Activated T-cell treated with anti-CD3 and anti-CD28 coated beads for 24 hours (primary cell): ENCODE measurements at regions not wholly inside any gene's neighbourhood (a gene's known extent, or its start where the extent isn't known, plus 50 kb on each side); places are given as distances from the start of the nearest gene placed in this dataset.
"Not testable (repeated sequence)": the region's sequence is repeated elsewhere in the genome, so short reads cannot be mapped to it uniquely, and the experiment has no call there.

Source experiments
- DNase-seq: peaks from one replicate; pipeline ENCODE4 v3.0.0-alpha.2; 2020; ENCODE audit warnings: low read depth

DNA sequence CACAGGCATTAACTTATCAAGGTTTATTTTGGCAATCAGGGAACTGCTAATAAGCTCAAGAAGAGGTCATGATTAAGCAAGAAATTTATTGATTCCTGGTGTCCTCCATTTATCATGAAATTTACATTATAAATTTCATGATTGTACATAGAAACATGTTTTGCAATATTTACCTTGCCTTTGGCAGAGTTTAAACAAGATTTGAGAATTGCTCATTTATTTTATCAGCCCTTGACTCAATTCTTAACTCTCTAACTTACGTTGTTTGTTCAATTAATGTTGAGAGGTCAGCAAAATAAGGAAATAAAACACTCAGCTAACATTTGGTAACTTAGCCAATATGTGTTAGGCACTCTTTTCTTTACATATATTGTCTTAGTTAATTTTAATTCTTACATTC, 286.6 kb downstream of the SLC7A11 start:
- no peak for DNase-seq

GRCh38 chr4:137952116-137952515, 290.0 kb downstream of the SLC7A11 start:
- DNase-seq: no peak

- DNase-seq: no peak
Observed at GRCh38 chr4:137950286-137950685, 291.9 kb downstream of the SLC7A11 start.

DNA sequence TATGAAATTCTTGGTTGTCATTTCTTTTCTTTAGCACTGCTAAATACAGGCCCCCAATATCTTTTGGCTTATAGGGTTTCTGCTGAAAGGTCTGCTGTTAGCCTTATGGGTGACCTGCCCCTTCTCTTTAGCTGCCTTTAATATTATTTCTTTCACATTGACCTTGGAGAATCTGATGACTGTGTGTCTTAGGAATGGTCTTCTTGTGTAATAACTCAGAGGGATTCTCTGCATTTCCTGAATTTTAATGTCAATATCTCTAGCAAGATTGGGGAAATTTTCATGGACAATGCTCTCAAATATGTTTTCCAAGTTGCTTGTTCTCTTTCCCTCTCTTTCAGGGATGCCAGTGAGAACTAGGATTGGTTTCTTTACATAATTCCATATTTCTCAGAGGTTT, 292.4 kb downstream of the SLC7A11 start:
- DNase-seq: no peak

- DNase-seq: no peak
Observed at GRCh38 chr4:137946453-137947174, 295.5 kb downstream of the SLC7A11 start.

GRCh38 chr4:137942815-137943214, 299.3 kb downstream of the SLC7A11 start:
- not testable (repeated sequence) for DNase-seq

DNA sequence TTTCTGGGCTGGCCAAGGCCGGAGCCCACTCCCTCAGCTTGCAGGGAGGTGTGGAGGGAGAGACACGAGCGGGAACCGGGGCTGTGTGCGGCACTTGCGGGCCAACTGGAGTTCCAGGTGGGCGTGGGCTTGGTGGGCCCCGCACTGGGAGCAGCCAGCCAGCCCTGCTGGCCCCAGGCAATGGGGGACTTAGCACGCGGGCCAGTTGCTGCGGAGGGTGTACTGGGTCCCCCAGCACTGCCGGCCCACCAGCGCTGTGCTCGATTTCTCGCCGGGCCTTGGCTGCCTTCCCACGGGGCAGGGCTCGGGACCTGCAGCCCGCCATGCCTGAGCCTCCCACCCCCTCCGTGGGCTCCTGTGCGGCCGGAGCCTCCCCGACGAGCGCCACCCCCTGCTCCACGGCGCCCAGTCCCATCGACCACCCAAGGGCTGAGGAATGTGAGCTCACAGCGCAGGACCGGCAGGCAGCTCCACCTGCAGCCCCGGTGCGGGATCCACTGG, 300.1 kb downstream of the SLC7A11 start:
- DNase-seq: not testable (repeated sequence)

- no peak for DNase-seq
Observed at GRCh38 chr4:137934911-137935310, 307.2 kb downstream of the SLC7A11 start.

GRCh38 chr4:137934046-137934445, 308.1 kb downstream of the SLC7A11 start:
- no peak for DNase-seq

DNA sequence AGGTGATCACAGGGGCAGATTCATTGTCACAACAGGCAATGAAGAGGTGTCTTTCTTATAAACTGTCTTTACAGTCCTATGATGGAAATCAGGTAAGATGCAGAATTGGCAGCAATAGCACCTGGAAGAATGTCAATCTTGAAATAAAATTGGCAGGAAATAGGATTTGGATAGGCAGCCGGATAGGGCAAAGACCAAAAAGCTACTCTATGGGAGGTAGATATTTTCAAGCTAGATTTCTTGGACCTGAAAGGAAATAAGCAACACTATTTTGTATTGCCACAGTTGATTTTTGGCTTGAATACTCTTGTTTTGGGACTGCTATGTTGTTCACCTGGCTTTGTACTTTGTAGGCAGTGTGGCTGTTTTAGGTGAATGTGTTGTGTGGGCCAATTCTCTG, 314.2 kb downstream of the SLC7A11 start:
- DNase-seq: no peak

- DNase-seq: no peak
Observed at GRCh38 chr4:137923494-137923893, 318.7 kb downstream of the SLC7A11 start.

DNA sequence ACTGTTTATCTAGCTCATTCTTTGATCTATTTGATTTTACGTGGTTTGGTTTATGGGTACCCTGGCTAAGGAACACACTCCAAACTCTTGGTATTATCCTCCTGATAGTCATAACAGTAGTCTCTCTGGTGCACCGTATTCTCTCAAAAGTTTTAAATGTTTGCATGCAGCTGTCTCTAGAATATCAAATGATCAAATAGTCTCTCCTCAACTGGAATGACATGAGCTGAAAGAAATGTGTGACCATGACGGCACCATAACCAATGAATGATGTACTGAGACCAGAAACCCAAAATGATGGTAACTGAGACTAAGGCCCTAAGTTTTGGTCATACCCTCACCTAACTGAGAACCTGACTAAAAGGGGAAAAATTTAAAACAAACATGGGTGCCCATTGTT, 319.4 kb downstream of the SLC7A11 start:
- no peak for DNase-seq

DNA sequence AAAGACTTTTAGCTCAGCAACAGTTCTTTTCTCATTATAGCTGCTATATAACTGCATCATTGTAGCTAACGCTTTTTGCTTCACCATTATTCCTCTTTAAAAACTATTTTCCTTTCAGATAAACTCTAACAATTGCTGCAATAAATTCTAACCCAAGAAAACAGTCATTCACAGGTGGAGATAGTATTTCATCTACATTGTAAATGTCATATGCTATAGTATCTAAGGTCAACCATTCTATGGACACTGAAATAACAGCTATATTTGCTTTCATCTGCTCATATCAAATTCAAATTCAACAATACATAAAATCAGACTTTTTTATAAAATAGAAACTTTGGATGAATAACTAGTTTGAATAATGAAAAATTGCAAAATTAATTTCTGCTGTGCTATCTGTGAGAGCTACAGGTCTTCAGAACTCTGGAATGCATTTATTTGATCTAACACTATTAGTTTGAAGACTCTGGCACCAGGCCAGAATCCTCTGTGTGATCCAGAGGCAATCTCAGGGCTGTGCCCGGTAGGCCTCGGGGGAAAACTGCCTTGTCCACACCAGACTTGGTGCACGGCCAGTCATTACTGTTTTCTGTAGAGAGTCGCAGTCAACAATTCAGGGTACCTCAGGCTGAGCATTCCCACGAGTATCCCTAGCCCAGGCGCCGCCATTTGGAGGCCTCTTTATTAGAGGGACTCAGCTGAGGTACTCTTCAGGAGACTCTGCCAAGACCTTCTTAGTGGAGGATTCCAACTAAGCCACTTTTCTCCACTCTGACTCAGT, 332.4 kb downstream of the SLC7A11 start:
- no peak for DNase-seq

- no peak for DNase-seq
Observed at GRCh38 chr4:137905930-137906329, 336.2 kb downstream of the SLC7A11 start.

DNA sequence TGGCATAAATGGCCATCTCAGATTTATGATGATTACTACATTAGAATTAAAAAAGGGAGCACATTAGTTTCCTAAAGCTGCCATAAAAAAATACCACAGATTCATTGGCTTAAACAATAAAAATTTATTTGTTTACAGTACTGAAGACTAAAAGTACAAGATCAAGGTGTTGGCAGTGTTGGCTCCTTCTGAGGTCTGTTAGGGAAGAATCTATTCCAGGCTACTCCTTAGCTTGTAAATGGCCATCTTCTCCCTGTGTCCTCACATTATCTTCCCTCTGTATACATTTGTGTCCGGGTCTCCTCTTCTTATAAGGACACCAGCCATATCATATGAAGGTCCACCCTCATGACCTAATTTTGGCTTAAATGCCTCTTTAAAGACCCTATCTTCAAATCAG, 341.0 kb downstream of the SLC7A11 start:
- no peak for DNase-seq

DNA sequence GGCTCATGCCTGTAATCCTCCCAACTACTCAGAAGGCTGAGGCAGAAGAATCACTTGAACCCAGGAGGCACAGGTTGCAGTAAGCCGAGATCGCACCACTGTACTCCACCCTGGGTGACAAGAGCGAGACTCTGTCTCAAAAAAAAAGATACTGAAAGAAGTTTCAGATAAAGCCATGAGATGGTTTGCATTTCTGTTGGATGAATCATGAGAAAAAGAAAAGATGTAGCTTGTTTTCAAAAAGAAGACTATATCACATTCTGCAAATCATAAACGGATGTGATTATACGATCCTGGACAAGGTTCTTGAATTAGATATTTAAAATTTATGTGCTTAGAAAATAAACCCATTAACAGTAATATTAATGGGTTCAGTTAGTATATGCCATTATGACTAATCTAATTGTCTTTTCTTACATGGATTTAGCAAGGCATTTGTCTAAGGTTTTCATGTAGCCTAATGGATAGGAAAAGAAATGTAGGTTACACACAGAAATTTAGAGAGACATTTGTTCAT, 345.9 kb downstream of the SLC7A11 start:
- DNase-seq: no peak

DNA sequence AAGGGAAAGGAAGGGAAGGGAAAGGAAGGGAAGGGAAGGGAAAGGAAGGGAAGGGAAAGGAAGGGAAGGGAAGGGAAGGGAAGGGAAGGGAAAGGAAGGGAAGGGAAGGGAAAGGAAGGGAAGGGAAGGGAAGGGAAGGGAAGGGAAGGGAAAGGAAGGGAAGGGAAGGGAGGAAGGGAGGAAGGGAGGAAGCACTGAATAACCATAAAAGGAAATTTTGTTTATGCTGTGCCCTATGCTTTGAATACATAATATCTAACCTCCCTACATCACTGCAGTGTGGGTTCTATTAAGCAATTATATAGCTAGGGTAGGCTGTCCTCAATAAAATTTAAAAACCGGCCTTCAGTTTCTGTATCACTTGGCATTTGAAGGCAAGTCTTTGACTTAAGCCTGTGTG, 346.6 kb downstream of the SLC7A11 start:
- DNase-seq: not testable (repeated sequence)

GRCh38 chr4:137892134-137892533, 350.0 kb downstream of the SLC7A11 start:
- DNase-seq: no peak

DNA sequence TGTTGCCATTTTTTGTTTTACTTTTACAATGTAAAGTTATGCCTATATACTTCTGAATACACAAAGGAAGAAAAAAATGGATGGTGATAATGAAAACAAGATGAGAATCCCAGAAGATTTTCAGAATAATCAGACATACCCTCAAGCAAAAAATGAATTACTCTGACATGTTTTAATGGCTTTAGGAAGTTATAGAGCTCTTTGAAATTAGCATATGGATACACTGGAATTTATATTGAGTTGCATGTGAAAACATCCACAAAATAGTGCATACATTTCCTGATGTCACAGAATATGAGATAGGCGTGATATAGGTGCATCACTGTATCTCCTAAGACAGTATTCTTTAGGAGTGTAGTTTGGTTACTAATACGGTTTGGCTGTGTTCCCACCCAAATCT, 351.3 kb downstream of the SLC7A11 start:
- DNase-seq: no peak

- no peak for DNase-seq
Observed at GRCh38 chr4:137881641-137882040, 349.3 kb upstream of the PCDH18 start.

DNA sequence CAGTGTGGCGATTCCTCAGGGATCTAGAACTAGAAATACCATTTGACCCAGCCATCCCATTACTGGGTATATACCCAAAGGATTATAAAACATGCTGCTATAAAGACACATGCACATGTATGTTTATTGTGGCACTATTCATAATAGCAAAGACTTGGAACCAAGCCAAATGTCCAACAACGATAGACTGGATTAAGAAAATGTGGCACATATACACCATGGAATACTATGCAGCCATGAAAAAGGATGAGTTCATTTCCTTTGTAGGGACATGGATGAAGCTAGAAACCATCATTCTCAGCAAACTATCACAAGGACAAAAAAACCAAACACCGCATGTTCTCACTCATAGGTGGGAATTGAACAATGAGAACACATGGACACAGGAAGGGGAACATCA, 335.8 kb upstream of the PCDH18 start:
- not testable (repeated sequence) for DNase-seq

GRCh38 chr4:137866671-137867070, 334.4 kb upstream of the PCDH18 start:
- no peak for DNase-seq

DNA sequence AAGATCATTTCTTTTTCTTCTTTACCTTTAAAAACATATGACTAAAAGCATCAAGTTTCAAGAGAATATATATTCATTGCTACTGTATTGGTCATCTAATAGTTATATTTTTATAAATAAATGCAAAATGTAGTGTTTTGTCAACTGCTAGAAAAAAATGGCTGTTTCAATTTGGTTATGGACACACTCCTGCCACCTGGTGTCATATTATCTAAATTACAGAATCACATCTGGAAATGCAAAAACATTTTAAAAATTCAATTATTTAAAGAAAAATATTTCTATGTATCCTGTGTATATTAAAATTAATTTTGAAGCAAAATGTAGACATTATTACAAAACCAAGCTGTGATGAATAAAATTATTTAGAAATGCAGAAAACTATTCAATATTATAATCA, 329.4 kb upstream of the PCDH18 start:
- DNase-seq: no peak
